ENCODE measurements at regions not wholly inside any gene's neighbourhood (a gene's known extent, or its start where the extent isn't known, plus 50 kb on each side); places are given as distances from the start of the nearest gene placed in this dataset.
"Not testable (repeated sequence)": the region's sequence is repeated elsewhere in the genome, so short reads cannot be mapped to it uniquely, and the experiment has no call there.

DNA sequence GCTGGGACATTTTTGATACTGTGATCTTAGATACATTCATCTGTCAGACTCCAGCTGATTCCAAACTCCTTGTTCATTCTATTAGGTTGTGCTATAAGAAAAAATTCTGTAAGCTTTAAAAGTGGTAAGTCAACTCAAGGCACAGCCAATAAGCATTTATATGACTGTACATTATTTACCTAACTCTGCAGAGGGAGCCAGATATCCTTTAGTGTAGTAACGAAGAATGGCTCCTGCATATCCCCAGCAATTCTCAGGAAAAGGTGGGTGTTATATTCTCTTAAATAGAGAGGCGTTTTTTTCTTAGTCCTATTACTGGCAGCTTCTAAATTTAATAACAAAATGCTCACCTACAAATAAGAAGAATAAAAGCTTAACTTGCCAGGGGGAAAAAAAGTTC, 374.3 kb upstream of the GOT2 start:
- no peak overlapping the region for H3K4me2 ChIP-seq
- no peak overlapping the region for H3K27ac ChIP-seq
- H3K9me3 ChIP-seq (ENCODE audit: low read depth): no peaks in the 10 kb centered on the region
- TF ChIP-seq EZH2phosphoT487 (IDR thresholded peaks at IDR 0.05; ENCODE audit: low read depth, severe bottlenecking, unreplicated experiment) (no peak), EZH2 (IDR thresholded peaks at IDR 0.05; ENCODE audit: borderline replicate concordance) (no peak)
- TF ChIP-seq, protein P1, sequence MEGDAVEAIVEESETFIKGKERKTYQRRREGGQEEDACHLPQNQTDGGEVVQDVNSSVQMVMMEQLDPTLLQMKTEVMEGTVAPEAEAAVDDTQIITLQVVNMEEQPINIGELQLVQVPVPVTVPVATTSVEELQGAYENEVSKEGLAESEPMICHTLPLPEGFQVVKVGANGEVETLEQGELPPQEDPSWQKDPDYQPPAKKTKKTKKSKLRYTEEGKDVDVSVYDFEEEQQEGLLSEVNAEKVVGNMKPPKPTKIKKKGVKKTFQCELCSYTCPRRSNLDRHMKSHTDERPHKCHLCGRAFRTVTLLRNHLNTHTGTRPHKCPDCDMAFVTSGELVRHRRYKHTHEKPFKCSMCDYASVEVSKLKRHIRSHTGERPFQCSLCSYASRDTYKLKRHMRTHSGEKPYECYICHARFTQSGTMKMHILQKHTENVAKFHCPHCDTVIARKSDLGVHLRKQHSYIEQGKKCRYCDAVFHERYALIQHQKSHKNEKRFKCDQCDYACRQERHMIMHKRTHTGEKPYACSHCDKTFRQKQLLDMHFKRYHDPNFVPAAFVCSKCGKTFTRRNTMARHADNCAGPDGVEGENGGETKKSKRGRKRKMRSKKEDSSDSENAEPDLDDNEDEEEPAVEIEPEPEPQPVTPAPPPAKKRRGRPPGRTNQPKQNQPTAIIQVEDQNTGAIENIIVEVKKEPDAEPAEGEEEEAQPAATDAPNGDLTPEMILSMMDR (IDR thresholded peaks at IDR 0.05; ENCODE audit: poor library complexity): no peak
- H3K27me3 ChIP-seq: no peaks in the 10 kb centered on the region
- 65% methylated on average over 2 of the region's 2 CpGs for WGBS (ENCODE audit: low lambda C conversion rate, missing lambda C conversion rate)
- H3K9me2 ChIP-seq (replicated peaks; ENCODE audit: insufficient read depth): no peaks in the 10 kb centered on the region
- H3K4me1 ChIP-seq (ENCODE audit: insufficient read depth): no peaks in the 10 kb centered on the region
- no peak for DNase-seq (ENCODE audit: low spot score)
- no peaks in the 10 kb centered on the region for H3K79me2 ChIP-seq
- no peak overlapping the region for H2AFZ ChIP-seq
- H3K4me3 ChIP-seq: no peak overlapping the region
- no peaks in the 10 kb centered on the region for H4K20me1 ChIP-seq (ENCODE audit: insufficient read depth, poor library complexity, severe bottlenecking)
- H3K36me3 ChIP-seq (replicated peaks; ENCODE audit: insufficient read depth, low read depth): no peaks in the 10 kb centered on the region

- H3K27ac ChIP-seq; DNase-seq (ENCODE audit: low spot score); H3K36me3 ChIP-seq (replicated peaks; ENCODE audit: insufficient read depth, low read depth); H3K9me3 ChIP-seq (ENCODE audit: low read depth); H3K27me3 ChIP-seq; H3K9me2 ChIP-seq (replicated peaks; ENCODE audit: insufficient read depth); H3K4me2 ChIP-seq; H3K4me3 ChIP-seq; H4K20me1 ChIP-seq (ENCODE audit: insufficient read depth, poor library complexity, severe bottlenecking); H3K4me1 ChIP-seq (ENCODE audit: insufficient read depth); H3K79me2 ChIP-seq; H2AFZ ChIP-seq: not testable (repeated sequence)
- 90% methylated on average over 9 of the region's 9 CpGs for WGBS (ENCODE audit: low lambda C conversion rate, missing lambda C conversion rate)
Measured at GRCh38 chr16:59096682-59097081, 362.6 kb upstream of the GOT2 start.

DNA sequence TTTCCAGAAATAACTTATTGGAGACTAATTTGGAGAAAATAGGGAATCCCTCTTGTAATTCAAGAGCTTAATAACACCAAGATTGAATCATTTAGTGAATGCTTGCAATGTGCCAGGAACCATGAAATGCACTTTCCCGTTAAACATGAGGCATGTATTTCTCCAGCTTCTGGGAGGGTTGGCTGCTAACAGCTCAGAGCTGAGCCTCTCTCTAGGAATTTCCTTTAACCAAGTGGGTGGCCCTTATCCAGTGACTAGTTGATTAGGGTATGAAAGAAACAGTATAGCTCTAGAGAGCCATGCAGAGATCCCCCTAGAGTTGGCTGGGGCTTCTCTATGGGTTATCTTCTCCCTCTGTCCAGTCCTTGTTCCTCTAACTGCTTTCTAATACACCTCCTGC, 356.4 kb upstream of the GOT2 start:
- H3K4me2 ChIP-seq: no peak overlapping the region
- no peak for TF ChIP-seq EZH2phosphoT487 (IDR thresholded peaks at IDR 0.05; ENCODE audit: low read depth, severe bottlenecking, unreplicated experiment)
- TF ChIP-seq EZH2 (IDR thresholded peaks at IDR 0.05; ENCODE audit: borderline replicate concordance): no peak
- TF ChIP-seq, protein P1 (IDR thresholded peaks at IDR 0.05; ENCODE audit: poor library complexity): no peak
- H3K27ac ChIP-seq: no peak overlapping the region
- H3K4me3 ChIP-seq: no peak overlapping the region
- WGBS (ENCODE audit: low lambda C conversion rate, missing lambda C conversion rate): 67% methylated on average over 1 of the region's 1 CpG
- no peak for DNase-seq (ENCODE audit: low spot score)
- H3K79me2 ChIP-seq: no peaks in the 10 kb centered on the region
- no peaks in the 10 kb centered on the region for H3K36me3 ChIP-seq (replicated peaks; ENCODE audit: insufficient read depth, low read depth)
- H3K27me3 ChIP-seq: no peaks in the 10 kb centered on the region
- H2AFZ ChIP-seq: no peak overlapping the region
- no peaks in the 10 kb centered on the region for H4K20me1 ChIP-seq (ENCODE audit: insufficient read depth, poor library complexity, severe bottlenecking)
- no peaks in the 10 kb centered on the region for H3K9me3 ChIP-seq (ENCODE audit: low read depth)
- H3K4me1 ChIP-seq (ENCODE audit: insufficient read depth): no peaks in the 10 kb centered on the region
- H3K9me2 ChIP-seq (replicated peaks; ENCODE audit: insufficient read depth): no peaks in the 10 kb centered on the region

GRCh38 chr16:59088431-59088830, 354.3 kb upstream of the GOT2 start:
- WGBS (ENCODE audit: low lambda C conversion rate, missing lambda C conversion rate): 94% methylated on average over 8 of the region's 8 CpGs
- Histone ChIP-seq H3K9me2 (replicated peaks; ENCODE audit: insufficient read depth) (no peaks in the 10 kb centered on the region), H3K9me3 (ENCODE audit: low read depth) (no peaks in the 10 kb centered on the region), H4K20me1 (ENCODE audit: insufficient read depth, poor library complexity, severe bottlenecking) (no peaks in the 10 kb centered on the region), H3K27ac (no peak overlapping the region), H3K27me3 (no peaks in the 10 kb centered on the region), H2AFZ (no peak overlapping the region), H3K36me3 (replicated peaks; ENCODE audit: insufficient read depth, low read depth) (no peaks in the 10 kb centered on the region), H3K79me2 (no peaks in the 10 kb centered on the region), H3K4me1 (ENCODE audit: insufficient read depth) (no peaks in the 10 kb centered on the region), H3K4me3 (no peak overlapping the region), H3K4me2 (no peak overlapping the region)
- DNase-seq (ENCODE audit: low spot score): no peak
- TF ChIP-seq EZH2 (IDR thresholded peaks at IDR 0.05; ENCODE audit: borderline replicate concordance) (no peak), EZH2phosphoT487 (IDR thresholded peaks at IDR 0.05; ENCODE audit: low read depth, severe bottlenecking, unreplicated experiment) (no peak)
- TF ChIP-seq, protein P1 (IDR thresholded peaks at IDR 0.05; ENCODE audit: poor library complexity): no peak

Measured in hepatocyte (in vitro differentiated cells).